AG04449 (cell line): ENCODE measurements at regions not wholly inside any gene's neighbourhood (a gene's known extent, or its start where the extent isn't known, plus 50 kb on each side); places are given as distances from the start of the nearest gene placed in this dataset.

Experiments used
- CTCF ChIA-PET: fragments of 350-600 bp; formaldehyde crosslinking; extraction: SDS; loops from one replicate; lab custom pipeline; 2021; ENCODE audit warnings: antibody characterized with exemption; lab: Yijun Ruan, JAX
- POLR2A ChIA-PET: fragments of 400-600, 350-600 bp; formaldehyde crosslinking; extraction: SDS; loops from one replicate; lab custom pipeline; 2020; ENCODE audit warnings: antibody characterized with exemption, inconsistent platforms; lab: Yijun Ruan, JAX
- DNase-seq: peaks from one replicate; pipeline ENCODE4 v3.0.0-alpha.2; 2010; ENCODE audit warnings: low read depth, low spot score
- H3K4me3 ChIP-seq: 2 replicates; pipeline ENCODE4 v1.5.1; 2011; ENCODE audit warnings: low read depth, mild to moderate bottlenecking, control low read depth, low read length
- TF ChIP-seq, protein P1 (sequence below): IDR thresholded peaks from one replicate; pipeline ENCODE4 v1.5.1; 2011; ENCODE audit warnings: mild to moderate bottlenecking, moderate library complexity, low read length, control low read depth, inconsistent platforms; ENCODE audit not compliant: insufficient read depth; ENCODE audit errors: missing control alignments

GRCh38 chr3:104816716-104817115, 550.0 kb upstream of the ALCAM start:
- ChIA-PET POLR2A (no interaction called here), CTCF (interaction anchor here (1.0 kb wide), 1 partner anchor 15 kb away, joined by 3 read pairs; no protein-coding TSS in a partner anchor)
- DNase-seq = no peak
- TF ChIP-seq, protein P1, sequence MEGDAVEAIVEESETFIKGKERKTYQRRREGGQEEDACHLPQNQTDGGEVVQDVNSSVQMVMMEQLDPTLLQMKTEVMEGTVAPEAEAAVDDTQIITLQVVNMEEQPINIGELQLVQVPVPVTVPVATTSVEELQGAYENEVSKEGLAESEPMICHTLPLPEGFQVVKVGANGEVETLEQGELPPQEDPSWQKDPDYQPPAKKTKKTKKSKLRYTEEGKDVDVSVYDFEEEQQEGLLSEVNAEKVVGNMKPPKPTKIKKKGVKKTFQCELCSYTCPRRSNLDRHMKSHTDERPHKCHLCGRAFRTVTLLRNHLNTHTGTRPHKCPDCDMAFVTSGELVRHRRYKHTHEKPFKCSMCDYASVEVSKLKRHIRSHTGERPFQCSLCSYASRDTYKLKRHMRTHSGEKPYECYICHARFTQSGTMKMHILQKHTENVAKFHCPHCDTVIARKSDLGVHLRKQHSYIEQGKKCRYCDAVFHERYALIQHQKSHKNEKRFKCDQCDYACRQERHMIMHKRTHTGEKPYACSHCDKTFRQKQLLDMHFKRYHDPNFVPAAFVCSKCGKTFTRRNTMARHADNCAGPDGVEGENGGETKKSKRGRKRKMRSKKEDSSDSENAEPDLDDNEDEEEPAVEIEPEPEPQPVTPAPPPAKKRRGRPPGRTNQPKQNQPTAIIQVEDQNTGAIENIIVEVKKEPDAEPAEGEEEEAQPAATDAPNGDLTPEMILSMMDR = no peak
- H3K4me3 ChIP-seq = no peak overlapping the region

GRCh38 chr3:104819333-104819732, 547.4 kb upstream of the ALCAM start:
- TF ChIP-seq, protein P1 = no peak
- POLR2A ChIA-PET = no interaction called here

GRCh38 chr3:104820959-104821358, 545.8 kb upstream of the ALCAM start:
- TF ChIP-seq, protein P1 = no peak
- no peak for DNase-seq
- no peak overlapping the region for H3K4me3 ChIP-seq
- ChIA-PET CTCF (no interaction called here), POLR2A (no interaction called here)

More at GRCh38 chr3:104819333-104819732, 547.4 kb upstream of the ALCAM start:
- H3K4me3 ChIP-seq = no peak overlapping the region
- DNase-seq = no peak
- CTCF ChIA-PET = no interaction called here

- POLR2A ChIA-PET = no interaction called here
- TF ChIP-seq, protein P1 = no peak
- CTCF ChIA-PET = no interaction called here
- DNase-seq = peak; percentile 44
- no peak overlapping the region for H3K4me3 ChIP-seq
Measured at GRCh38 chr3:104825116-104825515, 541.6 kb upstream of the ALCAM start.

DNA sequence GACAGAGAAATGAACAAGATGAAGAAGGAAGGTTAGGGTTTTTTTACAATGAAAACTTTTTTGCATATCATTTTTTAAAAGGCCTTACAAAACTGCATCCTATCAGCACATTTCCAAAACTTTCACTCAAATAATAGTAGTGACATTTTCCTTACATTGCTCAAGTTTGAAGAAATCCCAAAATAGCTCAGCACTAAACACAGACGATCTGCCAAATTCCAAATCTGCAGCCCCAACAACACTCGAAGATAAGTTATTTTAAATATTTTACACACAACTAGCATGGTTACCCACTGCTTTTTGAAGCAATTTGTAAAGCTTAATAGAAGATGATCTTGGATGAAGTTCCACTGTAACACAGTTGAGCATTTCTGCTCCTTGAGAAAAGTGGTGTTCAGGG, 535.6 kb upstream of the ALCAM start:
- TF ChIP-seq, protein P1 = no peak
- POLR2A ChIA-PET = no interaction called here
- DNase-seq = peak; percentile 19
- CTCF ChIA-PET = no interaction called here
- H3K4me3 ChIP-seq = no peak overlapping the region

- H3K4me3 ChIP-seq = no peak overlapping the region
- ChIA-PET CTCF (no interaction called here), POLR2A (no interaction called here)
- TF ChIP-seq, protein P1 = no peak
- DNase-seq = no peak
Measured at GRCh38 chr3:104832530-104832929, 534.2 kb upstream of the ALCAM start.
